GM23338 (cell line): ENCODE measurements at regions not wholly inside any gene's neighbourhood (a gene's known extent, or its start where the extent isn't known, plus 50 kb on each side); places are given as distances from the start of the nearest gene placed in this dataset.

Source experiments
- ATAC-seq: fragments of 200-7000 bp; cut with Tn5 transposase; 3 replicates; pipeline ENCODE4 v1.9.1; 2020
- DNase-seq: peaks from one replicate; pipeline ENCODE4 v3.0.0-alpha.2; 2015; ENCODE audit warnings: low spot score
- H2AFZ ChIP-seq: fragments of 200-600 bp; sonication (generic); 2 replicates; pipeline ENCODE4 v1.8.0; 2016; ENCODE audit warnings: antibody characterized with exemption, mild to moderate bottlenecking, moderate library complexity
- H3F3A ChIP-seq: fragments of 200-600 bp; sonication (generic); replicated peaks from 2 replicates; pipeline ENCODE4 v1.8.0; 2017; ENCODE audit warnings: antibody characterized with exemption, mixed run types, low read depth
- H3K27ac ChIP-seq: fragments of 200-600 bp; sonication (generic); 2 replicates; pipeline ENCODE4 v1.6.1; 2016; ENCODE audit warnings: low read depth
- H3K27me3 ChIP-seq: fragments of 200-600 bp; sonication (generic); 2 replicates; pipeline ENCODE4 v1.8.0; 2016; ENCODE audit warnings: mild to moderate bottlenecking, mixed run types, moderate library complexity; ENCODE audit not compliant: insufficient read depth
- H3K36me3 ChIP-seq: fragments of 200-600 bp; sonication (generic); 2 replicates; pipeline ENCODE4 v1.8.0; 2016; ENCODE audit warnings: mild to moderate bottlenecking; ENCODE audit not compliant: insufficient read depth
- H3K4me1 ChIP-seq: fragments of 200-600 bp; sonication (generic); 2 replicates; pipeline ENCODE4 v1.8.0; 2016; ENCODE audit warnings: mild to moderate bottlenecking, moderate library complexity; ENCODE audit not compliant: insufficient read depth
- H3K4me2 ChIP-seq: fragments of 200-600 bp; sonication (generic); 2 replicates; pipeline ENCODE4 v1.7.1; 2017; ENCODE audit warnings: mixed run types
- H3K4me3 ChIP-seq: fragments of 200-600 bp; sonication (generic); 2 replicates; pipeline ENCODE4 v1.6.1; 2016; ENCODE audit warnings: mixed run types
- H3K79me2 ChIP-seq: fragments of 200-600 bp; sonication (generic); replicated peaks from 2 replicates; pipeline ENCODE4 v1.8.0; 2017; ENCODE audit warnings: mild to moderate bottlenecking; ENCODE audit not compliant: insufficient read depth
- H3K9me2 ChIP-seq: fragments of 200-600 bp; sonication (generic); 2 replicates; pipeline ENCODE4 v1.8.0; 2017; ENCODE audit not compliant: insufficient read depth
- H4K20me1 ChIP-seq: fragments of 200-600 bp; sonication (generic); replicated peaks from 2 replicates; pipeline ENCODE4 v1.8.0; 2017; ENCODE audit warnings: mild to moderate bottlenecking; ENCODE audit not compliant: insufficient read depth
- H3K27ac Mint-ChIP-seq: 2 replicates; pipeline ENCODE4 v1.8.0; 2020; ENCODE audit warnings: inconsistent platforms, mild to moderate bottlenecking, moderate library complexity, mixed read lengths
- H3K27me3 Mint-ChIP-seq: 3 replicates; pipeline ENCODE4 v1.8.0; 2022; ENCODE audit warnings: low read depth, mild to moderate bottlenecking, moderate library complexity, mixed read lengths, inconsistent platforms; ENCODE audit not compliant: insufficient read depth, poor library complexity
- H3K36me3 Mint-ChIP-seq: 3 replicates; pipeline ENCODE4 v1.8.0; 2021; ENCODE audit warnings: low read depth, mild to moderate bottlenecking, inconsistent platforms, moderate library complexity, mixed read lengths
- H3K4me1 Mint-ChIP-seq: 3 replicates; pipeline ENCODE4 v1.8.0; 2020; ENCODE audit warnings: mild to moderate bottlenecking, inconsistent platforms, mixed read lengths
- H3K4me3 Mint-ChIP-seq: 3 replicates; pipeline ENCODE4 v1.8.0; 2021; ENCODE audit warnings: moderate library complexity, mild to moderate bottlenecking, inconsistent platforms, mixed read lengths
- H3K9me3 Mint-ChIP-seq: 3 replicates; pipeline ENCODE4 v1.8.0; 2020; ENCODE audit warnings: moderate library complexity, mild to moderate bottlenecking, inconsistent platforms, mixed read lengths
- CREB1 ChIP-seq: fragments of 250-450 bp; sonication (Bioruptor Pico); IDR thresholded peaks from 2 replicates; pipeline ENCODE4 v1.5.0; 2020; ENCODE audit warnings: low read depth, mild to moderate bottlenecking, moderate library complexity
- CTCF ChIP-seq, 2 experiments: fragments of 200-600 bp in 1 of 2; sonication (generic) in 1 of 2; conservative IDR thresholded peaks; 2 replicates each; pipeline versions ENCODE4 v1.5.1 to v1.6.1; 2016 to 2017; ENCODE audit warnings: antibody characterized with exemption in 2 of 2, low read depth in 2 of 2, mild to moderate bottlenecking in 2 of 2, moderate library complexity in 1 of 2
- EZH2 ChIP-seq: fragments of 200-600 bp; sonication (generic); IDR thresholded peaks from one replicate; pipeline ENCODE4 v1.8.0; 2017; ENCODE audit warnings: antibody characterized with exemption, mild to moderate bottlenecking, low read depth; ENCODE audit not compliant: unreplicated experiment
- EZH2phosphoT487 ChIP-seq: fragments of 200-600 bp; sonication (generic); IDR thresholded peaks from one replicate; pipeline ENCODE4 v1.8.1; 2018; ENCODE audit warnings: antibody characterized with exemption; ENCODE audit not compliant: unreplicated experiment
- JUNB ChIP-seq: IDR thresholded peaks from one replicate; pipeline ENCODE4 v1.6.1; 2016; ENCODE audit warnings: antibody characterized with exemption; ENCODE audit not compliant: unreplicated experiment
- NANOG ChIP-seq: IDR thresholded peaks from 2 replicates; pipeline ENCODE4 v1.6.1; 2016; ENCODE audit warnings: antibody characterized with exemption, borderline replicate concordance
- POLR2AphosphoS5 ChIP-seq: IDR thresholded peaks from 2 replicates; pipeline ENCODE4 v1.6.1; 2016; ENCODE audit warnings: antibody characterized with exemption, low read depth
- STAT1 ChIP-seq: IDR thresholded peaks from one replicate; pipeline ENCODE4 v1.6.1; 2016; ENCODE audit warnings: antibody characterized with exemption; ENCODE audit not compliant: unreplicated experiment
- ZNF114 ChIP-seq: fragments of 250-450 bp; sonication (Bioruptor Pico); IDR thresholded peaks from 2 replicates; pipeline ENCODE4 v1.5.0; 2020; ENCODE audit warnings: mild to moderate bottlenecking, moderate library complexity
- ZNF331 ChIP-seq: fragments of 250-450 bp; sonication (Bioruptor Pico); IDR thresholded peaks from 2 replicates; pipeline ENCODE4 v1.5.0; 2020; ENCODE audit warnings: low read depth, mild to moderate bottlenecking, moderate library complexity
- ZNF462 ChIP-seq: fragments of 250-450 bp; sonication (Bioruptor Pico); IDR thresholded peaks from 2 replicates; pipeline ENCODE4 v1.5.0; 2020; ENCODE audit warnings: mild to moderate bottlenecking, moderate library complexity
- TF ChIP-seq, protein P1 (sequence below): IDR thresholded peaks from one replicate; pipeline ENCODE4 v1.6.1; 2018; ENCODE audit warnings: antibody characterized with exemption; ENCODE audit not compliant: unreplicated experiment
- TF ChIP-seq, protein P2 (sequence below): IDR thresholded peaks from 2 replicates; pipeline ENCODE4 v1.6.1; 2016; ENCODE audit warnings: antibody characterized with exemption

GRCh38 chr4:187184508-187184907, 460.9 kb upstream of the FAT1 start:
- Histone ChIP-seq H3K9me2 (no peaks in the 10 kb centered on the region), H4K20me1 (no peaks in the 10 kb centered on the region), H3K27me3 (no peaks in the 10 kb centered on the region), H3K4me1 (no peaks in the 10 kb centered on the region), H3K4me2 (no peak overlapping the region), H3K4me3 (no peak overlapping the region), H2AFZ (no peak overlapping the region), H3F3A (no peaks in the 10 kb centered on the region), H3K27ac (no peak overlapping the region), H3K36me3 (no peaks in the 10 kb centered on the region), H3K79me2 (no peaks in the 10 kb centered on the region)
- Mint-ChIP-seq H3K9me3 (no peaks in the 10 kb centered on the region), H3K27ac (no peak overlapping the region), H3K36me3 (no peaks in the 10 kb centered on the region), H3K27me3 (peaks cover 5% of the 10 kb centered on the region), H3K4me3 (no peak overlapping the region), H3K4me1 (peaks cover 16% of the 10 kb centered on the region; the same call in 2 of the 3 replicates)
- no peak for TF ChIP-seq CTCF (conservative IDR thresholded peaks at IDR 0.05; ENCODE audit: low read depth in 2 of 2)
- no peak for TF ChIP-seq ZNF462 (CRISPR knock-in tag)
- TF ChIP-seq EZH2 = no peak
- no peak for TF ChIP-seq EZH2phosphoT487
- TF ChIP-seq NANOG = no peak
- TF ChIP-seq, protein P1, sequence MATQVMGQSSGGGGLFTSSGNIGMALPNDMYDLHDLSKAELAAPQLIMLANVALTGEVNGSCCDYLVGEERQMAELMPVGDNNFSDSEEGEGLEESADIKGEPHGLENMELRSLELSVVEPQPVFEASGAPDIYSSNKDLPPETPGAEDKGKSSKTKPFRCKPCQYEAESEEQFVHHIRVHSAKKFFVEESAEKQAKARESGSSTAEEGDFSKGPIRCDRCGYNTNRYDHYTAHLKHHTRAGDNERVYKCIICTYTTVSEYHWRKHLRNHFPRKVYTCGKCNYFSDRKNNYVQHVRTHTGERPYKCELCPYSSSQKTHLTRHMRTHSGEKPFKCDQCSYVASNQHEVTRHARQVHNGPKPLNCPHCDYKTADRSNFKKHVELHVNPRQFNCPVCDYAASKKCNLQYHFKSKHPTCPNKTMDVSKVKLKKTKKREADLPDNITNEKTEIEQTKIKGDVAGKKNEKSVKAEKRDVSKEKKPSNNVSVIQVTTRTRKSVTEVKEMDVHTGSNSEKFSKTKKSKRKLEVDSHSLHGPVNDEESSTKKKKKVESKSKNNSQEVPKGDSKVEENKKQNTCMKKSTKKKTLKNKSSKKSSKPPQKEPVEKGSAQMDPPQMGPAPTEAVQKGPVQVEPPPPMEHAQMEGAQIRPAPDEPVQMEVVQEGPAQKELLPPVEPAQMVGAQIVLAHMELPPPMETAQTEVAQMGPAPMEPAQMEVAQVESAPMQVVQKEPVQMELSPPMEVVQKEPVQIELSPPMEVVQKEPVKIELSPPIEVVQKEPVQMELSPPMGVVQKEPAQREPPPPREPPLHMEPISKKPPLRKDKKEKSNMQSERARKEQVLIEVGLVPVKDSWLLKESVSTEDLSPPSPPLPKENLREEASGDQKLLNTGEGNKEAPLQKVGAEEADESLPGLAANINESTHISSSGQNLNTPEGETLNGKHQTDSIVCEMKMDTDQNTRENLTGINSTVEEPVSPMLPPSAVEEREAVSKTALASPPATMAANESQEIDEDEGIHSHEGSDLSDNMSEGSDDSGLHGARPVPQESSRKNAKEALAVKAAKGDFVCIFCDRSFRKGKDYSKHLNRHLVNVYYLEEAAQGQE = no peak
- TF ChIP-seq, protein P2, sequence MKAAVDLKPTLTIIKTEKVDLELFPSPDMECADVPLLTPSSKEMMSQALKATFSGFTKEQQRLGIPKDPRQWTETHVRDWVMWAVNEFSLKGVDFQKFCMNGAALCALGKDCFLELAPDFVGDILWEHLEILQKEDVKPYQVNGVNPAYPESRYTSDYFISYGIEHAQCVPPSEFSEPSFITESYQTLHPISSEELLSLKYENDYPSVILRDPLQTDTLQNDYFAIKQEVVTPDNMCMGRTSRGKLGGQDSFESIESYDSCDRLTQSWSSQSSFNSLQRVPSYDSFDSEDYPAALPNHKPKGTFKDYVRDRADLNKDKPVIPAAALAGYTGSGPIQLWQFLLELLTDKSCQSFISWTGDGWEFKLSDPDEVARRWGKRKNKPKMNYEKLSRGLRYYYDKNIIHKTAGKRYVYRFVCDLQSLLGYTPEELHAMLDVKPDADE = no peak
- TF ChIP-seq JUNB = no peak
- TF ChIP-seq POLR2AphosphoS5 = no peak
- no peak for TF ChIP-seq ZNF331
- TF ChIP-seq STAT1 = no peak
- no peak for TF ChIP-seq ZNF114 (CRISPR knock-in tag)
- no peak for TF ChIP-seq CREB1 (CRISPR knock-in tag)
- ATAC-seq = no peak
- DNase-seq = no peak
